ENCODE measurements at regions not wholly inside any gene's neighbourhood (a gene's known extent, or its start where the extent isn't known, plus 50 kb on each side); places are given as distances from the start of the nearest gene placed in this dataset.

GRCh38 chr1:103854279-103854678 lies 104.6 kb downstream of the AMY1C start:
- FAIRE-seq (no peak), DNase-seq (ENCODE audit: insufficient read length) (no peak)
- TF ChIP-seq POLR2AphosphoS5 (IDR thresholded peaks at IDR 0.05; ENCODE audit: low read depth, low read length) (no peak), TAF1 (IDR thresholded peaks at IDR 0.05; ENCODE audit: borderline replicate concordance, low read depth, low read length) (no peak), POLR2A (IDR thresholded peaks at IDR 0.05; ENCODE audit: low read depth, low read length) (no peak)

GRCh38 chr1:103859721-103860120 lies 110.0 kb downstream of the AMY1C start:
- FAIRE-seq (no peak), DNase-seq (ENCODE audit: insufficient read length) (no peak)
- TF ChIP-seq POLR2AphosphoS5 (IDR thresholded peaks at IDR 0.05; ENCODE audit: low read depth, low read length) (no peak), TAF1 (IDR thresholded peaks at IDR 0.05; ENCODE audit: borderline replicate concordance, low read depth, low read length) (no peak), POLR2A (IDR thresholded peaks at IDR 0.05; ENCODE audit: low read depth, low read length) (no peak)

DNA sequence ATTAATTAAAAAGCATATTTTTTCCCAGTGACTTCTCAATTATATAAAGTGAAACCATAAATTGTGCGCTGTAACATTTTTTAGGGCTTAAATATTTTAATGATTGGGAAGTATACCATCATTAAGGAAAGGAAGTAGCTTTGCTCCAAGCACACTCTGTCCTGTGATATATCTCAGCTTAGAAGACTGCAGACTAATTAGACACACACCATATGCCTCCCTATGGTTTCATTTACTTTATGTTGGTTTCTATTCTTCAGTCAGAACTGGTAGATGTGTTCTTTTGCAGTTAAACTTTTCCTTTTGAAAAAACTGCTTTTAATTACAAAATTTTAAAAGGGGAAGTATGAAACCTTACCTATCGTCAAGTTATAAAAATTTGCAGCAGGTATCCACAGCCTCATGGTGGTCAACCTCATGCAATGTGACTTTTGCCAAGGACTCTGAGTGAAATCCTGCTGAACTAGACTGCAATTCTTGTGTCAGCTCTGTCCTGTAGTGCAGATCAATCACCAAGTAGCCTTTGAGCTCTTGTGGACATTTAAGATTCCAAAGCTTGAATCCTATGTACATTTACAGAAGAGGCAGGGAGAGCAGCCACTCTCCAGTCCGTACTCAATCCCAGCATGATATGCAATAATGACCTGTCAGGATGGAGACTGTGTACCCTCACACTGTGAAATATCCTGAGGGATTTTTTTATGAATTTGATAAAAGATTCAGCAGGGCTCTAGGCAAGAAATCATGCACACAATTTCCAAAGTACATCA lies 149.1 kb downstream of the AMY1C start:
- no peak for DNase-seq (ENCODE audit: insufficient read length)
- TF ChIP-seq POLR2AphosphoS5 (IDR thresholded peaks at IDR 0.05; ENCODE audit: low read depth, low read length) (no peak), TAF1 (IDR thresholded peaks at IDR 0.05; ENCODE audit: borderline replicate concordance, low read depth, low read length) (no peak), POLR2A (IDR thresholded peaks at IDR 0.05; ENCODE audit: low read depth, low read length) (no peak)
- FAIRE-seq: no peak

- FAIRE-seq (no peak), DNase-seq (ENCODE audit: insufficient read length) (no peak)
- TF ChIP-seq POLR2AphosphoS5 (IDR thresholded peaks at IDR 0.05; ENCODE audit: low read depth, low read length) (no peak), POLR2A (IDR thresholded peaks at IDR 0.05; ENCODE audit: low read depth, low read length) (no peak), TAF1 (IDR thresholded peaks at IDR 0.05; ENCODE audit: borderline replicate concordance, low read depth, low read length) (no peak)
Observed at GRCh38 chr1:103900005-103900404, 150.3 kb downstream of the AMY1C start.

- TF ChIP-seq POLR2A (IDR thresholded peaks at IDR 0.05; ENCODE audit: low read depth, low read length) (no peak), TAF1 (IDR thresholded peaks at IDR 0.05; ENCODE audit: borderline replicate concordance, low read depth, low read length) (no peak), POLR2AphosphoS5 (IDR thresholded peaks at IDR 0.05; ENCODE audit: low read depth, low read length) (no peak)
- no peak for DNase-seq (ENCODE audit: insufficient read length)
- FAIRE-seq: no peak
Observed at GRCh38 chr1:103901072-103901471, 151.4 kb downstream of the AMY1C start.

DNA sequence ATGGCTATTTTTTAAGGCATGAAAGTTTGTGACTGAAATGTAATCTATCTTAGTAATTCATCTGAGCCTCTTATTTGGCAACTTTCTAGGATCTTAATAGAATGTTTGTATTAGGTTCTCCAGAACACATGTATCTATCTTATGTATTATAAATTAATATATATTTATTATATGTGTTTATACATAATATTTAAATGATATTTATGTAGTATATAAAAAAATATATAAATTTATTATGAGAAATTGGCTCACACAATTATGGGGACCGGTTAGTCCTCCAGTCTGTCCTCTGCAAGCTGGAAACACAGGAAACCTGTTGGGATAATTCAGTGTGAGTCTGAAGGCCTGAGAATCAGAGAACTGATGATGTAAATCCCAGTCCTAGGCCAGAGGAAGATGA lies 155.7 kb downstream of the AMY1C start:
- TF ChIP-seq TAF1 (IDR thresholded peaks at IDR 0.05; ENCODE audit: borderline replicate concordance, low read depth, low read length): no peak
- TF ChIP-seq POLR2AphosphoS5 (IDR thresholded peaks at IDR 0.05; ENCODE audit: low read depth, low read length): no peak
- TF ChIP-seq POLR2A (IDR thresholded peaks at IDR 0.05; ENCODE audit: low read depth, low read length): no peak
- DNase-seq (ENCODE audit: insufficient read length): no peak
- FAIRE-seq: no peak

GRCh38 chr1:103911450-103911849 lies 161.8 kb downstream of the AMY1C start:
- TF ChIP-seq POLR2AphosphoS5 (IDR thresholded peaks at IDR 0.05; ENCODE audit: low read depth, low read length) (no peak), POLR2A (IDR thresholded peaks at IDR 0.05; ENCODE audit: low read depth, low read length) (no peak), TAF1 (IDR thresholded peaks at IDR 0.05; ENCODE audit: borderline replicate concordance, low read depth, low read length) (no peak)
- no peak for FAIRE-seq
- DNase-seq (ENCODE audit: insufficient read length): no peak

- FAIRE-seq: no peak
- no peak for DNase-seq (ENCODE audit: insufficient read length)
- no peak for TF ChIP-seq POLR2A (IDR thresholded peaks at IDR 0.05; ENCODE audit: low read depth, low read length)
- TF ChIP-seq POLR2AphosphoS5 (IDR thresholded peaks at IDR 0.05; ENCODE audit: low read depth, low read length): no peak
- TF ChIP-seq TAF1 (IDR thresholded peaks at IDR 0.05; ENCODE audit: borderline replicate concordance, low read depth, low read length): no peak
Observed at GRCh38 chr1:103917795-103918194, 168.1 kb downstream of the AMY1C start.

DNA sequence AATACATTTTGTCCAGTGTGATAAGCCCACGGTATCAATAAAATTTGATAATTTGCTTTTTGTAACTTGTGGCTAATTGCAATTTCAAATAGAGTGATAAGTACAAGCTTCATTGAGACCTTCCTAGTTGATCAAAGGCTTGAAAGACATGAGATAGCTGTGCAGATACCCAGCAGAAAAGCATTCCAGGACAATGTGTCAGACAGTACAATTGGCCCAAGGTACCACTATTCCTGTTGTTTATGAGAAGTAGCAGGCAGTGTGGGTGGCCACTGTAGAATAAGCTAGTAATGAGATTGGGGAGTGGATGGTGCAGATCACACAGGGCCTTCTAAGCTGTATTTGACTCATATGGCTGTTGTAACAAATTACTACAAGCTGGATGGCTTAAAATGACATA lies 182.2 kb downstream of the AMY1C start:
- DNase-seq (ENCODE audit: insufficient read length): no peak
- no peak for TF ChIP-seq POLR2A (IDR thresholded peaks at IDR 0.05; ENCODE audit: low read depth, low read length)
- no peak for TF ChIP-seq TAF1 (IDR thresholded peaks at IDR 0.05; ENCODE audit: borderline replicate concordance, low read depth, low read length)
- no peak for TF ChIP-seq POLR2AphosphoS5 (IDR thresholded peaks at IDR 0.05; ENCODE audit: low read depth, low read length)
- FAIRE-seq: no peak

GRCh38 chr1:103937763-103938357 lies 188.2 kb downstream of the AMY1C start:
- no peak for FAIRE-seq
- TF ChIP-seq TAF1 (IDR thresholded peaks at IDR 0.05; ENCODE audit: borderline replicate concordance, low read depth, low read length) (no peak), POLR2A (IDR thresholded peaks at IDR 0.05; ENCODE audit: low read depth, low read length) (no peak), POLR2AphosphoS5 (IDR thresholded peaks at IDR 0.05; ENCODE audit: low read depth, low read length) (no peak)
- DNase-seq (ENCODE audit: insufficient read length): no peak

DNA sequence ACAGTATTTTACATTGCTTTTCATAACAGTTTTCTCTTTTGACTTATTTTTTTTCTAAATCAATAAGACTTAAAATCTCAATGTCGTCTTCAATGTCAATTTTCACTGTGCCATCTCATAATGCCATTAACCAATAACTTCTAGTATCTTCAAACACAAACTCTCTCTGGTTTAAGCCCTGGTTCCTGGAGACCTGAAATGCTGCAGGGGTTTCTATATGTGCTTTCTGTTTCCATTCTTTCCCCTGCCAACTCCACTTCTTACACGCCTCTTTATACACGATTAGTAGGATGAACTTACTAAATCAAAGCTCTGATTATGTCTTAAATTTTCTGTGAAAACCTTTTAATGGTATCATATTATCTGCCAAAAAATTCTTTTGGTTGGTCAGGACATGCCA lies 191.4 kb downstream of the AMY1C start:
- DNase-seq (ENCODE audit: insufficient read length) (no peak), FAIRE-seq (no peak)
- TF ChIP-seq POLR2A (IDR thresholded peaks at IDR 0.05; ENCODE audit: low read depth, low read length) (no peak), TAF1 (IDR thresholded peaks at IDR 0.05; ENCODE audit: borderline replicate concordance, low read depth, low read length) (no peak), POLR2AphosphoS5 (IDR thresholded peaks at IDR 0.05; ENCODE audit: low read depth, low read length) (no peak)

GRCh38 chr1:103942029-103942428 lies 192.3 kb downstream of the AMY1C start:
- DNase-seq (ENCODE audit: insufficient read length): no peak
- no peak for TF ChIP-seq POLR2A (IDR thresholded peaks at IDR 0.05; ENCODE audit: low read depth, low read length)
- no peak for TF ChIP-seq TAF1 (IDR thresholded peaks at IDR 0.05; ENCODE audit: borderline replicate concordance, low read depth, low read length)
- no peak for TF ChIP-seq POLR2AphosphoS5 (IDR thresholded peaks at IDR 0.05; ENCODE audit: low read depth, low read length)
- FAIRE-seq: no peak
